HUES64 (cell line): ENCODE measurements at regions not wholly inside any gene's neighbourhood (a gene's known extent, or its start where the extent isn't known, plus 50 kb on each side); places are given as distances from the start of the nearest gene placed in this dataset.

Source experiments
- H3K27ac ChIP-seq: 2 replicates; pipeline ENCODE4 v1.7.0; 2013; ENCODE audit warnings: low read depth, low read length, inconsistent platforms
- H3K27me3 ChIP-seq: 2 replicates; pipeline ENCODE4 v1.6.1; 2013; ENCODE audit warnings: mild to moderate bottlenecking, low read length; ENCODE audit not compliant: insufficient read depth
- H3K36me3 ChIP-seq: 2 replicates; pipeline ENCODE4 v1.6.1; 2013; ENCODE audit warnings: mild to moderate bottlenecking, low read length; ENCODE audit not compliant: insufficient read depth
- H3K4me1 ChIP-seq: 2 replicates; pipeline ENCODE4 v1.6.1; 2013; ENCODE audit warnings: mild to moderate bottlenecking, low read length, moderate library complexity; ENCODE audit not compliant: insufficient read depth
- H3K4me3 ChIP-seq: 2 replicates; pipeline ENCODE4 v1.5.1; 2013; ENCODE audit warnings: mild to moderate bottlenecking, low read length, moderate library complexity
- H3K9ac ChIP-seq: 2 replicates; pipeline ENCODE4 v1.6.1; 2013; ENCODE audit warnings: mild to moderate bottlenecking, low read depth, low read length
- H3K9me3 ChIP-seq: 2 replicates; pipeline ENCODE4 v1.6.1; 2013; ENCODE audit warnings: low read depth, low read length; ENCODE audit not compliant: insufficient read depth
- WGBS: fragments of 150-250, 120-280 bp; methylation state at CpG from one replicate; pipeline ENCODE4 v1.1.7; 2013; ENCODE audit warnings: missing lambda C conversion rate; 5-methylcytosine and 5-hydroxymethylcytosine counted together

DNA sequence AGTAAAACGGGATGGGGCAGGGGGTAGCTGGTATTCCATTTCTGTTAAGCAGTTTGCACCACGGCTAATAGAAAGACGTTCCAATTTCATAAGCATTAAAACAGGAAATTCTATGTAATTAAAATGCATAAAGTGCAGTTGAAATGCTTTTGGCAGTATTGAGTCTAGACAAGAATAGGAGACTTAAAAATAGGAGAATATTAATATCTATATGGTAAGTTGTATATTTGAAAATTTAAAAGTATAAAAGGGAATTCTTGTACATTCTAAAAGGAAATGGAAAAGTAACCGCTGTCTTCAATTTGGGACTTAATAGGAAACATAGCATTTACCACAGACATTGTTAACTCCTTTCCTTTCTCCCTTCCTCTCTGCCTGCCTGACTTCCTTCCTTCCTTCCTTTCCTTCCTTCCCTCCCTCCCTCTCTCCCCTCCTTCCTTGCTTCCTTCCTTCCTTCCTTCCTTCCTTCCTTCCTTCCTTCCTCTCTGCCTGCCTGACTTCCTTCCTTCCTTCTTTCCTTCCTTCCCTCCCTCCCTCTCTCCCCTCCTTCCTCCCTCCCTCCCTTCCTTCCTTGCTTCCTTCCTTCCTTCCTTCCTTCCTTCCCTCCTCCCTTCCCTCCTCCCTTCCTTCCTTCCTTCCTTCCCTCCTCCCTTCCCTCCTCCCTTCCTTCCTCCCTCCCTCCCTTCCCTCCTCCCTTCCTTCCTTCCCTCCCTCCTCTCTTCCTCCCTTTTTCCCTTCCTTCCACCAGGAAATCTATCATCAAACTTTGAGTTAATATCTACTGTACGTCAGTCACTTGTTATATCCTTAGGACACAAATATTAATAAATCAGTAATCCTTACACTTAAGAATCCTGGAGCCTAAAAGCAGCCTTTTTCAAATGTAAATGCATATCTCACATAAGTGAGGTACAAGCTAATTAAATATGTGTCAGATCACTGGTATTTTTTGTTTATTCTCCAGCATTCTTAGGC is 1049.3 kb downstream of the GALC start:
- Histone ChIP-seq H3K27ac (no peak overlapping the region), H3K9ac (no peak overlapping the region), H3K36me3 (no peaks in the 10 kb centered on the region), H3K4me3 (no peak overlapping the region), H3K4me1 (no peaks in the 10 kb centered on the region), H3K27me3 (no peaks in the 10 kb centered on the region), H3K9me3 (no peaks in the 10 kb centered on the region)
- WGBS = 88% methylated on average over 5 of the region's 5 CpGs

- Histone ChIP-seq H3K9me3 (no peaks in the 10 kb centered on the region), H3K9ac (no peak overlapping the region)
- WGBS = 96% methylated on average over 4 of the region's 4 CpGs
Measured at GRCh38 chr14:86942936-86943335, 1050.0 kb downstream of the GALC start.

GRCh38 chr14:86940106-86940505 is 1052.9 kb downstream of the GALC start:
- H3K9me3 ChIP-seq = no peaks in the 10 kb centered on the region
- no peaks in the 10 kb centered on the region for H3K27me3 ChIP-seq
- H3K27ac ChIP-seq = no peak overlapping the region
- H3K9ac ChIP-seq = no peak overlapping the region
- no peak overlapping the region for H3K4me3 ChIP-seq
- H3K36me3 ChIP-seq = no peaks in the 10 kb centered on the region
- H3K4me1 ChIP-seq = no peaks in the 10 kb centered on the region
- WGBS = 88% methylated on average over 2 of the region's 2 CpGs

More at GRCh38 chr14:86942936-86943335, 1050.0 kb downstream of the GALC start:
- H3K36me3 ChIP-seq = no peaks in the 10 kb centered on the region
- no peaks in the 10 kb centered on the region for H3K4me1 ChIP-seq
- H3K27ac ChIP-seq = no peak overlapping the region
- no peaks in the 10 kb centered on the region for H3K27me3 ChIP-seq
- H3K4me3 ChIP-seq = no peak overlapping the region

DNA sequence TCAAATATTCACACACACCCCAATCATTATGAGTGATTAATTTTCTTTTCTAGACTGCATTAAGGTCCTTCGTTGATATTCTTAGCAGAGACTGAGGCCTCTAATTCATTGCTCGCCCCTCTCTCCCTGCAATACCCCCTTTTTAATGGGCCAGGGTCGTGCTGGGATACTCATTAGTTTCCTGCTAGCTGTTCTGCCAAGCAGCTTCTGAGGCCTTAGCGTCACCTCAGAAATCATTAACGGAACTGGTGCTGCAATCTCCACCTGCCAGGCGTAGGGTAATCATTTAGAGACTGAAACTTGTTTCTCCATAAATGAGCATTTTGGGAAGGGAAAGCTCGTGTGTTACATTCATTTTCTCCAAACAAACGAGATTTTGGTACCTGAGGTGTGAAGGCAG is 1054.7 kb downstream of the GALC start:
- H3K36me3 ChIP-seq = no peaks in the 10 kb centered on the region
- 90% methylated on average over 8 of the region's 8 CpGs for WGBS

GRCh38 chr14:86936556-86936955 is 1056.4 kb downstream of the GALC start:
- no peaks in the 10 kb centered on the region for H3K36me3 ChIP-seq
- H3K27ac ChIP-seq = no peak overlapping the region
- no peak overlapping the region for H3K4me3 ChIP-seq
- no peaks in the 10 kb centered on the region for H3K9me3 ChIP-seq
- H3K4me1 ChIP-seq = no peaks in the 10 kb centered on the region
- no peak overlapping the region for H3K9ac ChIP-seq
- 95% methylated on average over 1 of the region's 2 CpGs for WGBS
- H3K27me3 ChIP-seq = no peaks in the 10 kb centered on the region

More for the DNA sequence above, 1054.7 kb downstream of the GALC start:
- Histone ChIP-seq H3K27me3 (no peaks in the 10 kb centered on the region), H3K9me3 (no peaks in the 10 kb centered on the region), H3K9ac (no peak overlapping the region), H3K4me3 (no peak overlapping the region), H3K27ac (no peak overlapping the region), H3K4me1 (no peaks in the 10 kb centered on the region)

- Histone ChIP-seq H3K4me1 (no peaks in the 10 kb centered on the region), H3K9ac (no peak overlapping the region), H3K4me3 (no peak overlapping the region), H3K27me3 (no peaks in the 10 kb centered on the region), H3K27ac (no peak overlapping the region), H3K9me3 (no peaks in the 10 kb centered on the region), H3K36me3 (no peaks in the 10 kb centered on the region)
- WGBS = 78% methylated on average over 7 of the region's 8 CpGs
Measured at GRCh38 chr14:86935241-86935885, 1057.6 kb downstream of the GALC start.

- H3K4me1 ChIP-seq = no peaks in the 10 kb centered on the region
- WGBS = 89% methylated on average over 7 of the region's 7 CpGs
- no peak overlapping the region for H3K4me3 ChIP-seq
- no peaks in the 10 kb centered on the region for H3K36me3 ChIP-seq
- H3K9me3 ChIP-seq = no peaks in the 10 kb centered on the region
- no peaks in the 10 kb centered on the region for H3K27me3 ChIP-seq
- H3K27ac ChIP-seq = no peak overlapping the region
- no peak overlapping the region for H3K9ac ChIP-seq
Measured at GRCh38 chr14:86933958-86934595, 1058.9 kb downstream of the GALC start.

- no peak overlapping the region for H3K9ac ChIP-seq
Measured at GRCh38 chr14:86933460-86933859, 1059.5 kb downstream of the GALC start.

DNA sequence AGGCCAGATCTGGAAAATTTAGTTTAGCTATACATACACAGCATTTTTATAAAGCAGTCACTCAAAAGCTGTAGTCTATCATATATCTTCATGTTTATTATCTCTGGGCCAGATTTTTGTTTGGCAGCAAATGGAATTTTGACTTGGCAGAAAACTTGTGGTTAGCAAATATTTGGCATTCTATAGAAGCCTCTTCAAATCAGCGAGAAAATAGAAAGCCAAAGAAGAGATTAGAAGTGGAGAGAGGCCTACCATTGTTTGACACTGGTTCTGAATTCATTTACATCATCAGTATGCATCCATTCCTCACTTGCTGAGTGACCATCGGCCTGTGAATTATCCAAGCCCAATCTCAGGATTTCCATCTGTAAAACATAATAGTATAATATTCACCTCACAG is 1077.6 kb downstream of the GALC start:
- Histone ChIP-seq H3K36me3 (no peaks in the 10 kb centered on the region), H3K4me3 (no peak overlapping the region), H3K4me1 (no peaks in the 10 kb centered on the region), H3K9me3 (no peaks in the 10 kb centered on the region), H3K27me3 (no peaks in the 10 kb centered on the region), H3K9ac (no peak overlapping the region), H3K27ac (no peak overlapping the region)
- 70% methylated on average over 2 of the region's 2 CpGs for WGBS

More at GRCh38 chr14:86933460-86933859, 1059.5 kb downstream of the GALC start:
- no peaks in the 10 kb centered on the region for H3K27me3 ChIP-seq
- H3K4me3 ChIP-seq = no peak overlapping the region
- no peaks in the 10 kb centered on the region for H3K36me3 ChIP-seq
- WGBS = 91% methylated on average over 2 of the region's 2 CpGs
- no peak overlapping the region for H3K27ac ChIP-seq
- H3K4me1 ChIP-seq = no peaks in the 10 kb centered on the region
- H3K9me3 ChIP-seq = no peaks in the 10 kb centered on the region

- Histone ChIP-seq H3K4me3 (no peak overlapping the region), H3K27ac (no peak overlapping the region), H3K4me1 (no peaks in the 10 kb centered on the region), H3K9ac (no peak overlapping the region), H3K36me3 (no peaks in the 10 kb centered on the region), H3K9me3 (no peaks in the 10 kb centered on the region), H3K27me3 (no peaks in the 10 kb centered on the region)
Measured at GRCh38 chr14:86912709-86913108, 1080.3 kb downstream of the GALC start.

- 93% methylated on average over 6 of the region's 6 CpGs for WGBS
- H3K9ac ChIP-seq = no peak overlapping the region
- H3K4me1 ChIP-seq = no peaks in the 10 kb centered on the region
- H3K4me3 ChIP-seq = no peak overlapping the region
- H3K27ac ChIP-seq = no peak overlapping the region
- no peaks in the 10 kb centered on the region for H3K9me3 ChIP-seq
- no peaks in the 10 kb centered on the region for H3K27me3 ChIP-seq
- no peaks in the 10 kb centered on the region for H3K36me3 ChIP-seq
Measured at GRCh38 chr14:86911486-86911885, 1081.5 kb downstream of the GALC start.
